ENCODE measurements at regions not wholly inside any gene's neighbourhood (a gene's known extent, or its start where the extent isn't known, plus 50 kb on each side); places are given as distances from the start of the nearest gene placed in this dataset.
"Not testable (repeated sequence)": the region's sequence is repeated elsewhere in the genome, so short reads cannot be mapped to it uniquely, and the experiment has no call there.

DNA sequence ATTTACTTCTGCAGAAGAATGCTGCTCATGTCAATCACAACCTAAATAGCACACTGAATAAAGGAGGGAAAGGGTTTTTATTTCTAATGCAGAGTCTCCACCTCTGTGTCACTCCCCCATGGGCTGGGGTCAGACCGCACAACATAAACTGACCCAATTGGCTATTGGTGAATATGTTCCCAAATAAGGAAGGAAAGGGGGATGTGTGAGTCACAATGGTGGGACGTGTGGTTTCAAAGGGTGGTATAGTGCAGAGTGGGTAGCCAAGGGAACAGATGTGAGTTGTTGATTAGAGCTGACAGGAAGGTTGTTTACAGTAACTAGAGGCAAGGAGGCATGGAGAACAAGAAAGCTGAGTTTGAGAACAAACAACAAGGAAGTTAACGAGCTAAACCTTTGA lies 491.8 kb downstream of the ZPLD1 start:
- DNase-seq: no peak

DNA sequence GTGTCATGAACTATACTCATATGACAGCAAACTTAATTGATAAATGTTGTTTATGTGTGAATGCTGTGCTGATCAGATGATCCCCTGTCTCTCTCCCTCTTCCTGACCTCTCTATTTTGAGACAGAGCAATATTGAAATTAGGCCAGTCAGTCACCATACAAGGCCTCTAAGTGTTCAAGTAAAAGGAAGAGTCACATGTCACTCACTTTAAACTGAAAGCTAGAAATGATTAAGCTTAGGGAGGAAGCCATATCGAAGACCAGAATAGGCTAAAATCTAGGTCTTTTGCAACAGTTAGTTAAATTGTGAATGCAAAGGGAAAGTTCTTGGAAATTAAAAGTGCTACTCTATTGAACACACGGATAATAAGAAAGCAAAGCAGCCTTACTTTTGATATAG lies 498.6 kb downstream of the ZPLD1 start:
- DNase-seq: no peak

DNA sequence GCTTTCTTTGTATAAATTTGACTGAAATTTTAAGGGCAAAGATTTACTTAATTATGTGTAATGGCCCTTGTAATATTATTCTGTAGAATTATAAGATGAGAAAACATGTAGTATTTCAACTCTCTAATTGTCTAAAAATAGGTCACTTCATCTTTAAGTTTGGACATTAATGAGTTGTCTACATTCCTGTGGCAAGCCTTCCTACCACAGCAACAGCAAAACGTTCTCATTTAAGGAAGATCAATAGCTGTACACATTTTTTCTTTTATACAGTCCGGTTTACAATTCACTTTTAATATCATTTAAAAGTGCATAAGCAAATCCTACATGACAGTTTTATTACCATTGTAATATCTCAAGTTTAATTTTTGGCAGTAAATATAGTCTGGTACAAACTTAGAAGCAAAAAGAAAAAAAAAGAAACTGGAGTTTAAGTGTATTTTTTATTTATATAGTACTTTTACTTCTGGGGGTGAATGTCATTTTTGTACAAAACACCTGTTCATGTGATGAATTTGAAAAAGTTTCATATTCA lies 501.8 kb downstream of the ZPLD1 start:
- DNase-seq: no peak

DNA sequence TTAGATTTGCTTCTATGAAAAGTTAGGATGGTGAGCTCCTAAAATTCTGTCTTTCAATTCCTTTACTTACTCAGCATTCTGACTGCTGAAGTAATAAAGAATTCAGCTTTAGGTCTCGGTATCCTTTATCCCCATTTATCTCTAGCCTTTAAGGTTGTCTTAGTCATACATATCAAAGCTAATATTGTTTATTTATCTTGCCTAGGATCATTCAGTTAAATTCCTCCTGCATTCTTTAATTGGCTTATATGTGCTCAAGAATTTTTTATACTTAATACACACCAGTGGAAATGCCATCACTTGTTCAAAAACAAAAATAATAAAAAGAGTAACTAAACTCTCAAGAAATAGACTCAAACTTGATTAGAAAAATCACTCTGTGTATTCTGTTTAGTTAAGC lies 507.0 kb downstream of the ZPLD1 start:
- DNase-seq: no peak

DNA sequence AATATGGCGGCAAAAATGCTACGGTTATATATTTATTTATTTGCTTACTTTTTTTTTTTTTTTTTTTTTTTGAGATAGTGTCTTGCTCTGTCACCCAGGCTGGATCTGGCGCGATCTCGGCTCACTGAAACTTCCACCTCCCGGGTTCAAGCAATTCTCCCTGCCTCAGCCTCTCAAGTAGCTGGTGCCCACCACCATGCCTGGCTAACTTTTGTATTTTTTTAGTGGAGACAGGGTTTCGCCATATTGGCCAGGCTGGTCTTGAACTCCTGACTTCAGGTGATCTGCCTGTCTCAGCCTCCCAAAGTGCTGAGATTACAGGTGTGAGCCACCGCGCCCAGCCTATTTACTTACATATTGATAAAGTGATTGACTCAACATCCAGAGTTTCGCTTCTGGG lies 511.6 kb downstream of the ZPLD1 start:
- not testable (repeated sequence) for DNase-seq

DNA sequence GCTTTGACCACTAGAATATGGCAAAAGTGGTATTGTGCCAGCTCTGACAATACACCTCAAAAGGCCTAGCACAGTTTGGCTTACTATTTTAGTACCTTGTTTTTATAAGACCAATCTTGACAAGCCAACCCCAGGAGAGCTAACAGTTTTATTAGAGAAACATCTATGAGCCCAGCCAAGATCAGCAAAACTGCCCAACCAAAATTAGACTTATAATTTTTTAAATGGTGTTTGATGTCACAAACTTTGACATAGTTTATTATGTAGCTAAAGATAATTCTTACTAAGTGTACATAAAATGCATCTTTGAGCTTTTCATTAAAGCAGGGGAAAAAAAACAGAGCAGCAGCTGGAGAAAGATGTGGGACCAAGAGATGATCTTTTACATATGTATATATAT lies 537.5 kb downstream of the ZPLD1 start:
- no peak for DNase-seq

DNA sequence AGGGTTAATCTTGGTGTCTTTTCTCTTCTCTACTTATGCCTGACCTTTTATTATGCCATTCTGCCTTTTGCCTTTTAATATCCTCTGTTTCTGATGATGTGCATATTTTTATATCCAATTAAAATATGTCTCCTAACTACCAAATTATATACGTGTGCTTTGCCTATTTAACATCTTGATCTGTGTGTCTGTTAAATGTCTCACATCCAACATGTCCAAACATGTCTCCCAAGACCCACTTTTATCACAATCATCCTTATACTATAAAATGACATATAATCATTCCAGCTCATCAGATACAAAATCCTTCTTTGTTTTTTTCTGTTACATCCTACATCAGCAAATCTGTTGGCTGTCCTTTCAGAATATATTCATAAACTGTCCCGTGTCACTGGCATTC lies 539.5 kb downstream of the ZPLD1 start:
- DNase-seq: no peak

DNA sequence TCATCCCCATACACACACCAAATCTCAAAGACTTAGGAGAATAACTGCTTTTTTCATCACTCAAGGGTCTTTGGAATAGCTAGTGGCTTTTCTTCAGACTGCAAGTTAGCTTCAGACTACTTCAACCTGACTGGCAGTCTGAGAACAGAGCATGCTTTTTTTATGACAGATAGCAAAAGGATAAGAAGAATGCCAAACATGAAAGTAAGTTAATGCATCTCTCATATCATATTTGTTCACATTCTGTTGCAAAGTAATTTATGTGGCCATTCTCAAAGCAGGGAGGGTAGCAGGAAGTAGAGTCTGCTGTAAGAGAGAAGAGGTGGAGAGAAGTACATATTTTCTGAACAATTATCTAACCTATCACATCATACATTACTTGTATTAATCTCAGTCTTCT lies 544.4 kb downstream of the ZPLD1 start:
- no peak for DNase-seq

DNA sequence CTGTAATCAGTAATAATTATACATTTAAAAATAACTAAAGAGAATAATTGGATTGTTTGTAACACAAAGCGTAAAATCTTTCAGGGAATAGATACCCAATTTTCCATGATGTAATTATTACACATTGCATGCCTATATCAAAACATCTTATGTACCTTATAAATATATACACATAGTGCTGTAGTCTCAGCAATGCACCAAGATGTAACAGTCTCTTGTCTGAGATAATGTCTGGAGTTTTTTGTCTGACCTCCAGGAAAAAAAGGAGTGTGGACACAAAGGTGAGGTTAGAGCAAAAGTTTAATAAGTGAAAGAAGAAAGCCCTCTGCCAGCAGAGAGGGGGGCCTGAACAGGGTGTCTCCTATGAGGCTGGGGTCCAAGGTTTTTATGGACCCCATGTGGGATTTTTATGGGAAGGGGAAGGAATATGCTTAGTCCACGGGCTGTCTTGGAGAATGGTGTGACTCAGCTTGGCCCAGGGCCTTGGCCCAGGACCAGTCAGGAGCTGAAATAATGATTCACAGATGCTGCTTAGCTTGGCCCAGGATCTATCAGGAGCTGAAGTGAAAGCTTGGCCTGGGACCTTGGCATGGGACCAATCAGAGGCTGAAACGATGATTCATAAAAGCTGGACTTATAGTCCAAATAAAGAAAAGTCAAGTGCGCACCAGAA lies 545.0 kb downstream of the ZPLD1 start:
- no peak for DNase-seq

DNA sequence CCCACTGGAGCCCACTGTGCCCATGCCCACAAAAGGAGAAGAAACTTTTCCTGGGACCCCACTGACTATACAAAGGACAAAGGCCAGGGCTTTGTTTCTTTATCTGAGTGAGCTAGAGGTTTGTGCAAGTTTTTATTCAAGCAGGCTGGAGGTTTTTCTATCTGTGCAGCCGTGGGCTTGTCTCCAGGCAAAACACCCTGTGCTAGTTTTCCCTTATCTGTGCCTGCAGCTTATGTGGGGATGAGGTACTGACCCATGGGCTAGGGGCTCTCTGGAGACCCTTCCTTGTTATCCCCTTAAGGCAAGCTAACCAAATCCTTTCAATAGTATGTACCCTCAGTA lies 545.5 kb downstream of the ZPLD1 start:
- DNase-seq: no peak

DNA sequence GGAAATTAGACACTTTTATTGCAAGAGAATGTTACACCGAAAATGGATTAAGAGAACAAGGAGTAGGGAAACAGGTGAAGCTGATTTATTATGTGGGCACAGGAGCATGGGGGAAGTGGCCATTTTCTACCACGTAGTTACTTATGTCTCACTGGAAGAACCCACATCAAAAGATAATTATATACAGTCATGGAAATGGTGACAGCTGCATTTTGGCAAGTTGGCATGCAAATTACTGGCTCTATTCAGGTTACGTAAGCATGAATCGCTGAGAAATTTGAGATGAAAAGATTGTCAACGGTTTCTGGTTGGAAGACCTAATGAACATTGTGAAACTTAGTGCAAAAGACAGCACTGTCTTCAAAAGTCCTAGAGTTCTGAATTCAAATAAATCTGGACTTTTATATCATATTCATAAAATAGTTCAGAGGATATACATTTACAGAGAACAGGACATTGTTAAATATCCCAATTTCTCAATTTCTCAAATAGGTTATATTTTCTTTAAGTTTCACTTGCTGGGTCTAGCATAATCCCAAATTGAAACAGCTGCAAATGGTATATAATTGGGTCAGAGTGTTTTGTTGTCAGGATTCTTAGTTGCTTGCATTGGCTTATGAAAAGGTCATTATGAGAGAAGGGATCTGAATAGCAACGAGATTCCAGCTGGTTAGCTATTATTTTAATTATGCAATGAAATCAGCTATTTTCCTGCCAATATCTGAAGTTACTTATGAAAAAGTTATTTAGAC lies 567.8 kb downstream of the ZPLD1 start:
- no peak for DNase-seq

DNA sequence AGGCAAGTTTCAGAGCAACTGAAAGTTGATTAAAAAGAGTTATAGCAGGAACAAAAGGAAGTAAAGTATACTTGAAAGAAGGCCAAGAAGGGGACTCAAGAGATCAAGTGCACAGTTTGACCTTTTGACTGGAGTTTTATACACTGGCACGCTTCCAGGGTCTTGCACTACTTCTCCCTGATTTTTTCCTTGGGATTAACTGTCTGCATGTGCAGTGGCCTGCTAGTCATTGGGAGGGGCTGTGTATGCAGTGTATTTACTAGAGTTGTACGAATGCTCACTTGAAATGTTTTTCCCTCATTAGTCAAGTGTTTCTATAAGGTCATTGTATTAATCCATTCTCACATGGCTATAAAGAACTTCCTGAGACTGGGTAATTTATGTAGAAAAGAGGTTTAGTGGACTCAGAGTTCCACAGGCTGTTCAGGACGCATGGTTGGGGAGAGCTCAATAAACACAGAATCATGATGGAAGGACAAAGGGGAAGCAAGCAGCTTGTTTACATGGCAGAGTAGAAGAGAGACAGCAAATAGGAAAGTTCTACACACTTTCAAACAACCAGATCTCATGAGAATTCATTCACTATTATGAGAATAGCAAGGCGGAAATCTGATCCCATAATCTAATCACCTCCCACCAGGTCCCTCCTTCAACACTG lies 571.8 kb downstream of the ZPLD1 start:
- DNase-seq: no peak

DNA sequence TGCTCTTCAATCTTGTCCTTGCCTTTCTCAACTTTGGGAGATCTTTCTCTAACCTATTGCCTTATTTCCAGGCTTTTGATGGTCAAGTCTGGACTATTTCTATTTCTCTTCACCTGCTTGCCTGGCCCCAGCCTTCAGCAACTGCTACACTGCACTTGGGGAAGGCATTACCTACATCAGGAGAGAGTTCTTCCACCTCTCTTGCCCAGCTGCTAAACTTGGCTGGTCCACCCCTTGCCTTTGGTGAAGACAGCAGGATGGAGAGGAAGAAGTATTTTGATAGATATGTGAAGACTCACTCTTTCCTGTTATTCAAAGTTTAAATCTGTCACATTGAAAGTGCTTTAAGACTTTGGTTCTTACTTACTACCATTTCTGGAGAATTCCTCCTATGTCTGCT lies 574.8 kb downstream of the ZPLD1 start:
- no peak for DNase-seq

DNA sequence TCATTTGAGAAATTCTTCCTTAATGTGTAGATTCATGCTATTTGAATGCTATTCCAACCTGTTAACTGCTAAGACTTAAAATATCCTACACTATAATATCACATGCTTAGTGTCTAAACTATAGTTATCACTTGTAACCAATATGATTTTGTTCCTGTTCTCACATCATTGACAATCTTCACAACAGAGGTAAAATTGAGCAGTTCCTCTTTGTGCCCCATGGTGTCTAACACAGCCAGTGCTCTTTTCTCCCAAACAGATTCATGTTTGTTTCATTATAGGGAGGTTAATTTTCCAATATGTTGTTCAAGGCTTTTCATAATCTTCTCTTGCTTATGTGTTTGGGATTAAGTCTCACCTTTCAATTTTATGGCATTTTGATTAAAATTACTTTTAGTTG lies 591.1 kb downstream of the ZPLD1 start:
- no peak for DNase-seq

DNA sequence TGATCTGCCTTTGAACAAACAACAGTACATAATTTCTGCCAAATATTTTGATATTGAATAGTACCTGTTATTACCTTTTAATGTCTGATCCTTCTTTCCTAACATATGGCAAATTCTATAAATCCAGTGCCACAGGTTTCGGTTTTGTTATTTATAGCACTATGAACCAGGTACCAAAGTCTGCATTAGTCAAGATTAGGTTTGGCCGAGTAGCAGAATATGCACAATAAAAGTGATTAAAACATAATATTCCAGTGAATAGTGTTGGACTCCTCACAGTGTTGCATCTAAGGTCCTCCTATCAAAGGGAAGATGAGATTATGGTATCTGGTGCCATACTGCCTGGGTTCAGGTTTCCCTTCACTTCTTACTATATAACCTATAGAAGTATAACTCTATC lies 599.0 kb downstream of the ZPLD1 start:
- DNase-seq: no peak

DNA sequence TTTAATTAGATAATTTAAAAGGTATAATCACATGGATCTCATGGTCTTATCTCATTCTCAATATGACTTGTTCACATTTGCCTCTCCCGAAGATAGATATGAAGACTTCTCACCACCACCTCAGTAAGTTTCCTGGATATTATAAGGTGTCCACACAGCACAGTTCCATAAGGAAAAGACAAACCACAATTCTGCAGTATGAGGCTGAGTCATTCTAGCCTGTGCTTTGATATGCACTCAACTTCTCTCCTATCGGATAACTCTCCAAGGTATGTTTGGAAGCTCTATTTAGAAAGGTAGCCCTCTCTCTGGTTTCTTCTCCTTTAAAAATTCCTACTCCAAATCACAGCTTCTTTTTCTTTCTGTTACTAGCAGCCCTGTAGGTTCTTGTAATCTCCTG lies 612.8 kb downstream of the ZPLD1 start:
- no peak for DNase-seq

DNA sequence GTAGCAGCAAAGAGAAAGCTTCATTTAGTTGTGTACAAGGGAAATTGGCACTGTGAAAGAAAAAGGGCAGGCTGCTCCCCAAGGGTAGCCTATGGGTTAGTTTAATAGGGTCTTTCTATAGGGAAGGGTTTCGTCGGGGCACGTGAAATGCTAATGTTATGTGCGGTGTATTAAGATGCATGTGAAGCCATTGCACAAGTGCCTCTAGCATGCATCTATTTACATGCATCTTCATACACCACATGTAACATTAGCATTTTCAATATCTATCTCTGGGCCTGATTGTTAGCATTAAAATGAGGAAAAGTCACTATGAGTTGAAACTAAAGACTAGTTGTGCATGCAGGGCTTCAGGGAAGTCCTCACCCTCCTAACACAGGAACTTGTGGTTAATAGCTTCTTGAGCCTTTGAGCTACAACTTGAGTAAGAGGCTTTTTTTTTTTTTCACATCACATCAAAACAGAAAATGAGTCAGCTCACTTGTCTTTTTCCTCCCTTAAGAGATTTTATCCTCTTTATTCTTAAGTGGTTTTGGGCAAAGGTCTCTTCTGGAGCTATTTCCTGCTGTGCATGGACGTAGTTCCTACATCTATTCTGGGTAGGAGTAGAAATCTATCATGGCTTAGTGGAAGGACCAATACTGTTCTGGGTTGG lies 613.4 kb downstream of the ZPLD1 start:
- DNase-seq: no peak

DNA sequence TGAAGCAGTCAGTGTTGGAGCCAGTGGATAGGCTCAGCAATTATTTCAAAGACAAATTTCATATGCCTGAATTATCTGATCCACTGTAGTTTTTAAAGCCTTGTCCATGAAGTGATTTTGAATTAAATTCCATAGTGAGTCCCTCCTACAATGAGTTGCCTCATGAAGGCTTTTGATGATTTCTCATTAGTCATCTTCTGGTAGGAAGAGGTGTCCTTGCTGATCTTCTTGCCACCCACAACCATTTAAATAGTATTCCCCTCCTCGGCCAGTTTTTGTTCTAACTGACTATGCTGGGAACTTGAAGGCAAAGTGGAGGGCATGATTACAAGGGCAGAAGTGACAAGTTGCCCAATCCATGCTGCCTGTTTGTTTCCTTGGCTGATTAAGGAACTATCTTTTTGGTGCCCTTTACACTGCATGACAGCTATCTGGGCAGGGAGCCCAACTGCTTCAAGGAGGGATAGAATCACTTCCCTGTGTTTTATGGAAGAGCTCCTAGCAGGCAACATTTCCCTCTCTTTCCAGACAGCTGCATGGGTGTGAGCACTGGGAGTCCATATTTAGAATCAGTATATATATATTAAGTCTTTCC lies 617.5 kb downstream of the ZPLD1 start:
- DNase-seq: no peak

DNA sequence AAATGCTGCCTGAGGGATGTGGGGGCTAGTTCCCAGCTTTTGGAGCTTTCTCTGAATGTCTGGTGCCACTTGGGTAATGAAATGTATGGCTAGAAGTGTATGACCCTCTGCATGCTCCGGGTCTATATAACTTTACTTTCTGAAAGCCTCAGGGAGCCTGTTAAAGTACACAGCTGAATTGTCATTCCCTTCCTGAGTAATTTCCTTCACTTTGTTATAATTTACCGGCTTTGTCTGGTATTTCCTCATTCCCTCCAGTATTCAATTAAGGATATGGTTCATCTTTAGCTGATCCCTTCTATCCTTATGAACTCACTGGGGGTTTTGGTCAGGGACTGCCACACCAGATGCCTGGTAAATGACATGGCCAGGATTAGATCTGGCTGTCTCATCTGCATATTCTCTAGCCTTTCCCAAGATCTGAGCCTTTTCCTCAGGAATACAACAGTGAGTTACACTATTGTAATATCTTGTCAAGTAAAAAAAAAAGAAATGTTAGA lies 620.3 kb downstream of the ZPLD1 start:
- DNase-seq: no peak

DNA sequence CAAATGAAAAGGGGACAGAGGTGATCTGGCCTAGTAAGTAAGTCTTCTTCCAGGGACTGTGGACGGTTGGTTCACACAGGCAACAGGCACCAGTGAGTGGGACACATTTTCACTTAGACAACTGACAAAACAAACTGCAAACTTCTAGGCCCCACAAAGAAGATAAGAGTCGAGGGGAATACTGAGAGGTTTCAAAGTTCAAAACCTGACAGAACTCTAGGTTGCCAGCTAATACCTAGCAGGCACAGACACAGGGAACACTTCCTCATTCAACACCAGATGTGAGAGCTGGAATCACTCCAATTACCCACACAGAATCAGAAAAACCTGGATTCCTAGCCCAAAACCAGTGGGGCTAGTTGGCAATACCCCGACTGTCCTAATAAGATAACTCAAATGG lies 621.7 kb downstream of the ZPLD1 start:
- no peak for DNase-seq

DNA sequence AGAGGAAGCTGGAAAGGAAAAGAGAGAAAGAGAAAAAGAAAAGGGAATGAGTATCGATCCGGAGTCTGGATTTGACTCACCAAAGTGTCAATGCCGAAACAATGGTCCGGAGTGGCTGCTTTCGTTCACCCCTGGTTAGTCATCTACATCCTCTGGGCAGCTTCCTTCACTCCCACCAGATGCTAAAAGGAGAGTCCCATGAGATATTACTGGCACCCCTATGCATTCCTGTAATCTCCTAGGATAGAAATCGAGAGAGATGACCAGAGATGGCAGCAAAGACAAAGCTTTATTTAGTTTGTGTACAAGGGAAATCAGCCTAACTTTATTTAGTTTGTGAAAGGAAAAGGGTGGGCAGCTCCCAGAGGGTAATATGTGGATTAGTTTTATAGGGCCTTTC lies 622.2 kb downstream of the ZPLD1 start:
- no peak for DNase-seq

DNA sequence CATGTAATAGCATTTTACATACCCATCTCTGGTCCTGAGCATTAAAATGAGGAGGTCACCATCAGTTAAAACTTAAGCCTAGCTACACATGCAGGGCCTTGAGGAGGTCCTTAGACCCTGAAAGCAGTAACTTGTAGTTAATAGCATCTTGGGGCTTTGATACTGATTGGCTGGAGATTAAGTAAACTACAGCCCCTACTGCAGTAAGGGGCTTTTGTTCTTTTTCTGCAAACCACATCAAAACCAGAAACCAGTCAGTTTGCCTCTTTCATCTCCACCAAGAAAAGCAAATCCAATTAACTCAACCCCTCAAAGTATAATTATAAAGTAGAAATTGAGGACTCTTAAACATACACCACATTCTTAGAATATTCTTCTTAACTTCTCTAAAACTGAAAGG lies 622.7 kb downstream of the ZPLD1 start:
- no peak for DNase-seq

DNA sequence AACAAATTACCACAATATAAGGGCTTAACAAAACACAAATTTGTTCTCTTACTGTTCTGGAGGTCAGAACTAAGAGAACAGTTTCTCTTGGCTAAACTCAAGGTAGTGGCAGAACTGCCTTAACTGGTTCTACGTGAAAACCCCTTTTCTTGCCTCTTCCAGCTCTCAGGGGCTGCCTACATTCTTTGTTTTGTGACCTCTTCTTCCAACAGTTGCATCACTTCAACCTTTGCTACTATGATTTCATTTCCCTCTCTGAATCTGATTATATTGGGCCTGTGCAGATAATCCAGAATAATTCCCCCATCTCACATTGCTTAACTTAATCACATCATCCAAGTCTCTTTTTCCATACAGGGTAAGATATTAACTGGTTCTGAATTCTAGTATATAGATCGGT lies 624.6 kb downstream of the ZPLD1 start:
- DNase-seq: no peak
